K562 (cell line): ENCODE measurements at regions not wholly inside any gene's neighbourhood (a gene's known extent, or its start where the extent isn't known, plus 50 kb on each side); places are given as distances from the start of the nearest gene placed in this dataset.

Experiments
- ATAC-seq: fragments of 200-7000 bp; cut with Tn5 transposase; 3 replicates; pipeline ENCODE4 v1.9.1; 2020; ENCODE audit warnings: moderate library complexity
- BruUV-seq: library from RNA; stranded (reverse); fragments of 400-500 nt; replicated peaks from 2 replicates; lab custom pipeline; 2021; lab: Mats Ljungman, UMichigan
- CTCF ChIA-PET: fragments of 300-600 bp; formaldehyde crosslinking; extraction: SDS; loops from one replicate; lab custom pipeline; 2021; ENCODE audit warnings: low intra/inter-chr PET ratio; lab: Yijun Ruan, JAX
- POLR2A ChIA-PET: fragments of 300-600, 350-650 bp; sonication (Branson Sonifier 250); formaldehyde crosslinking; extraction: SDS; loops from one replicate; lab custom pipeline; 2021; ENCODE audit warnings: antibody characterized with exemption, inconsistent platforms; lab: Yijun Ruan, JAX
- DNase-seq, 4 experiments: peaks; one replicate each; pipeline versions ENCODE4 v3.0.0 to v3.0.0-alpha.2; 2011 to 2018; ENCODE audit warnings: low spot score in 3 of 4, mixed read lengths in 3 of 4; ENCODE audit errors: extremely low read depth in 1 of 4
- FAIRE-seq: peaks from 2 replicates; lab custom pipeline; 2011; peaks lifted over from hg19 to GRCh38; lab: Jason Lieb, UNC
- H2AFZ ChIP-seq: 2 replicates; pipeline ENCODE4 v1.6.0; 2011; ENCODE audit warnings: low read depth, low read length, control low read depth, inconsistent platforms
- H3K27ac ChIP-seq: fragments of 200-600 bp; 3 replicates; pipeline ENCODE4 v1.8.0; 2011; ENCODE audit warnings: low read depth, mild to moderate bottlenecking, control low read depth, inconsistent platforms, low read length, moderate library complexity, mixed read lengths; ENCODE audit errors: extremely low read depth
- H3K27me3 ChIP-seq, 2 experiments: fragments of 300-600 bp in 1 of 2; 2 replicates in 1 of 2; 3 replicates in 1 of 2; pipeline versions ENCODE4 v1.6.0 to v1.8.0; 2011; ENCODE audit warnings: inconsistent platforms in 2 of 2, low read length in 2 of 2, mild to moderate bottlenecking in 1 of 2, mixed read lengths in 1 of 2, moderate library complexity in 1 of 2; ENCODE audit not compliant: control insufficient read depth in 2 of 2, insufficient read depth in 2 of 2
- H3K36me3 ChIP-seq: fragments of 300-600 bp; 3 replicates; pipeline ENCODE4 v1.8.0; 2011; ENCODE audit warnings: mild to moderate bottlenecking, low read length, inconsistent platforms; ENCODE audit not compliant: control insufficient read depth, insufficient read depth
- H3K4me1 ChIP-seq, 2 experiments: fragments of 200-600 bp in 1 of 2; replicated peaks in 1 of 2; 2 replicates in 1 of 2; 3 replicates in 1 of 2; pipeline versions ENCODE4 v1.5.1 to v1.8.0; 2011; ENCODE audit warnings: inconsistent platforms in 2 of 2, low read length in 2 of 2, mild to moderate bottlenecking in 1 of 2, mixed read lengths in 1 of 2, moderate library complexity in 1 of 2; ENCODE audit not compliant: control insufficient read depth in 2 of 2, insufficient read depth in 2 of 2
- H3K4me2 ChIP-seq: 2 replicates; pipeline ENCODE4 v1.6.1; 2011; ENCODE audit warnings: low read length, control low read depth, inconsistent platforms, mixed read lengths; ENCODE audit not compliant: insufficient read depth
- H3K4me3 ChIP-seq: fragments of 200-600 bp; sonication (generic), shearing (Covaris generic); 2 replicates; pipeline ENCODE4 v1.5.1; 2016; ENCODE audit warnings: control low read depth, inconsistent platforms
- H3K79me2 ChIP-seq: fragments of 200-600 bp; 3 replicates; pipeline ENCODE4 v1.8.0; 2011; ENCODE audit warnings: low read length, inconsistent platforms; ENCODE audit not compliant: control insufficient read depth, insufficient read depth
- H3K9ac ChIP-seq, 2 experiments: 2 replicates each; pipeline versions ENCODE4 v1.6.0 to v1.6.1; 2011; ENCODE audit warnings: low read depth in 2 of 2, low read length in 2 of 2, control low read depth in 1 of 2, inconsistent platforms in 1 of 2, mild to moderate bottlenecking in 1 of 2, mixed read lengths in 1 of 2; ENCODE audit not compliant: insufficient read depth in 1 of 2
- H3K9me1 ChIP-seq: one replicate; pipeline ENCODE4 v1.6.0; 2011; ENCODE audit warnings: inconsistent platforms, mild to moderate bottlenecking, low read length, moderate library complexity; ENCODE audit not compliant: control insufficient read depth, insufficient read depth
- H3K9me3 ChIP-seq: replicated peaks from 2 replicates; pipeline ENCODE4 v1.5.1; 2011; ENCODE audit warnings: low read depth, low read length, inconsistent platforms; ENCODE audit not compliant: control insufficient read depth, insufficient read depth
- H4K20me1 ChIP-seq: replicated peaks from 2 replicates; pipeline ENCODE4 v1.6.1; 2011; ENCODE audit warnings: low read length, inconsistent platforms, mixed read lengths; ENCODE audit not compliant: control insufficient read depth, insufficient read depth
- EP300 ChIP-seq: IDR thresholded peaks from 2 replicates; pipeline ENCODE4 v1.6.1; 2012; ENCODE audit warnings: low read length, improper control_type of control experiment
- MAFG ChIP-seq: fragments of 450-650 bp; conservative IDR thresholded peaks from 2 replicates; pipeline ENCODE4 v1.6.1; 2016; ENCODE audit warnings: missing genetic modification characterization, missing compliant biosample characterization
- RBM15 ChIP-seq: fragments of 200-400 bp; formaldehyde crosslinking; IDR thresholded peaks from 2 replicates; pipeline ENCODE4 v1.6.1; 2018; ENCODE audit warnings: mild to moderate bottlenecking, low read length, moderate library complexity; ENCODE audit not compliant: insufficient read depth
- RUNX1 ChIP-seq: sonication (generic); IDR thresholded peaks from 2 replicates; pipeline ENCODE4 v1.6.1; 2016; ENCODE audit warnings: antibody characterized with exemption, low read depth
- SMAD3 ChIP-seq: fragments of 450-650 bp; formaldehyde crosslinking; conservative IDR thresholded peaks from 2 replicates; pipeline ENCODE4 v1.4.0; 2020; ENCODE audit warnings: mild to moderate bottlenecking
- SOX6 ChIP-seq: fragments of 450-650 bp; IDR thresholded peaks from 2 replicates; pipeline ENCODE4 v1.6.1; 2014; ENCODE audit warnings: mild to moderate bottlenecking
- WHSC1 ChIP-seq: IDR thresholded peaks from one replicate; pipeline ENCODE4 v1.6.1; 2012; ENCODE audit warnings: low read length, control low read depth, inconsistent platforms
- ZKSCAN3 ChIP-seq: fragments of 250-450 bp; sonication (Bioruptor Pico); IDR thresholded peaks from 2 replicates; pipeline ENCODE4 v1.4.0; 2020
- WGBS: fragments of 100-300 bp; shearing (Covaris generic); methylation state at CpG from one replicate; pipeline ENCODE4 v1.1.6; 2016; ENCODE audit warnings: low coverage, mixed read lengths; ENCODE audit not compliant: insufficient coverage; ENCODE audit errors: missing lambda C conversion rate; 5-methylcytosine and 5-hydroxymethylcytosine counted together
- in situ Hi-C: fragments of 300-500 bp; cut with MboI; formaldehyde crosslinking; loops from 4 replicates; pipeline ENCODE4 v1.15.0; 2018; ENCODE audit warnings: inconsistent platforms, mixed read lengths
- intact Hi-C: fragments of 100-400 bp; cut with micrococcal nuclease; formaldehyde crosslinking; loops from 2 replicates; pipeline ENCODE4 v1.14.2; 2022
- TF ChIP-seq, protein P1 (sequence below), 2 experiments: fragments of 450-650 bp in 1 of 2; sonication (generic) in 1 of 2; formaldehyde crosslinking in 1 of 2; IDR thresholded peaks; 2 replicates each; pipeline versions ENCODE4 v1.7.1 to v1.9.0; 2016 to 2022; ENCODE audit warnings: inconsistent platforms in 1 of 2, mild to moderate bottlenecking in 1 of 2, missing genetic modification reagents in 1 of 2
- TF ChIP-seq, protein P2 (sequence below), 2 experiments: fragments of 450-650 bp in 1 of 2; IDR thresholded peaks; 2 replicates each; pipeline ENCODE4 v1.6.1; 2011 to 2017; ENCODE audit warnings: low read depth in 2 of 2, antibody characterized with exemption in 1 of 2, borderline replicate concordance in 1 of 2, low read length in 1 of 2, mild to moderate bottlenecking in 1 of 2, mixed read lengths in 1 of 2; ENCODE audit not compliant: control insufficient read depth in 1 of 2

DNA sequence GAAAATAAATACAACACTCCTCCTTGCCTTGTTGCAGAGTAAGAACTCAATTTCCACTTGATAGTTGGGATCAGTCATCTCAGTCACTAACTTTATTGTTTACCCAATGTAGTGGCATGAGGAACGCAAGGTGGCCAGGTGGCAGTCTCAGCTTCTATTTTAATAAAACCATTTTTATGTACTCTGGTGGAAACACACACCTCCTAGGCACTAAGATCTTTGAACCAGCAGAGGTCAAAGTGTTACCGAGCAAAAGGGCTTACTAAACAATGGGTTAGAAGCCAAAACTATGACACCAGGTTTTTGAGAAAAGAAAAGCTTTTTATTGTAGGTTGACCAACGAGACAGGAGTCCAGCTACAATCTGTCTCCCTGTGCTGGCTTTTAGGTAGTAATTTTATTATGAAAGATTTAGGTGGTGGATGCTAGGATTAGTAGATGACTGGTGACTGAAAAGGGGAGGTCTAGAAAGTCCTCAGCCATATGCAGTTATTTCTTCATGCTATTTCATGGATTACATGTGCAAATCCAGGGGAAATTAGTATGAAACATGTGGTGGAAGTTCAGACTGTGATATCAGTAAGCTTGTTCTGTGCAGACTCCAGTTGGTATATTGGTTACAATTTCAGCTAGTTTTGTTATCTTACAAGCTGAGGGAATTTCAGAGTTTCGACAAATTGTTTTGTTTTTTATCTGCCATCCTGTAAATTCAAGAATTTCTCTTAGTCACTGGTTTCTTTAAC is 122.3 kb downstream of the PCTP start:
- ATAC-seq (no peak), DNase-seq (no peak), FAIRE-seq (no peak)
- Histone ChIP-seq H3K36me3 (no peaks in the 10 kb centered on the region), H3K79me2 (no peaks in the 10 kb centered on the region), H2AFZ (no peak overlapping the region), H3K27ac (no peak overlapping the region), H4K20me1 (no peaks in the 10 kb centered on the region), H3K9ac (no peak overlapping the region), H3K9me3 (no peaks in the 10 kb centered on the region), H3K27me3 (no peaks in the 10 kb centered on the region; a peak in 1 of 5 replicates), H3K4me1 (no peaks in the 10 kb centered on the region), H3K9me1 (no peaks in the 10 kb centered on the region), H3K4me3 (no peak overlapping the region), H3K4me2 (no peak overlapping the region)
- CTCF ChIA-PET: no interaction called here
- no TSS peak for BruUV-seq
- in situ Hi-C loops: no loop called here
- POLR2A ChIA-PET: interaction anchor here (0.6 kb wide), 1 partner anchor 56 kb away, joined by 3 read pairs; no protein-coding TSS in a partner anchor
- 0% methylated on average over 4 of the region's 4 CpGs for WGBS
- intact Hi-C loops: no loop called here
- TF ChIP-seq, protein P1, sequence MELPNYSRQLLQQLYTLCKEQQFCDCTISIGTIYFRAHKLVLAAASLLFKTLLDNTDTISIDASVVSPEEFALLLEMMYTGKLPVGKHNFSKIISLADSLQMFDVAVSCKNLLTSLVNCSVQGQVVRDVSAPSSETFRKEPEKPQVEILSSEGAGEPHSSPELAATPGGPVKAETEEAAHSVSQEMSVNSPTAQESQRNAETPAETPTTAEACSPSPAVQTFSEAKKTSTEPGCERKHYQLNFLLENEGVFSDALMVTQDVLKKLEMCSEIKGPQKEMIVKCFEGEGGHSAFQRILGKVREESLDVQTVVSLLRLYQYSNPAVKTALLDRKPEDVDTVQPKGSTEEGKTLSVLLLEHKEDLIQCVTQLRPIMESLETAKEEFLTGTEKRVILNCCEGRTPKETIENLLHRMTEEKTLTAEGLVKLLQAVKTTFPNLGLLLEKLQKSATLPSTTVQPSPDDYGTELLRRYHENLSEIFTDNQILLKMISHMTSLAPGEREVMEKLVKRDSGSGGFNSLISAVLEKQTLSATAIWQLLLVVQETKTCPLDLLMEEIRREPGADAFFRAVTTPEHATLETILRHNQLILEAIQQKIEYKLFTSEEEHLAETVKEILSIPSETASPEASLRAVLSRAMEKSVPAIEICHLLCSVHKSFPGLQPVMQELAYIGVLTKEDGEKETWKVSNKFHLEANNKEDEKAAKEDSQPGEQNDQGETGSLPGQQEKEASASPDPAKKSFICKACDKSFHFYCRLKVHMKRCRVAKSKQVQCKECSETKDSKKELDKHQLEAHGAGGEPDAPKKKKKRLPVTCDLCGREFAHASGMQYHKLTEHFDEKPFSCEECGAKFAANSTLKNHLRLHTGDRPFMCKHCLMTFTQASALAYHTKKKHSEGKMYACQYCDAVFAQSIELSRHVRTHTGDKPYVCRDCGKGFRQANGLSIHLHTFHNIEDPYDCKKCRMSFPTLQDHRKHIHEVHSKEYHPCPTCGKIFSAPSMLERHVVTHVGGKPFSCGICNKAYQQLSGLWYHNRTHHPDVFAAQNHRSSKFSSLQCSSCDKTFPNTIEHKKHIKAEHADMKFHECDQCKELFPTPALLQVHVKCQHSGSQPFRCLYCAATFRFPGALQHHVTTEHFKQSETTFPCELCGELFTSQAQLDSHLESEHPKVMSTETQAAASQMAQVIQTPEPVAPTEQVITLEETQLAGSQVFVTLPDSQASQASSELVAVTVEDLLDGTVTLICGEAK (IDR thresholded peaks at IDR 0.05): no peak
- TF ChIP-seq, protein P1 (CRISPR knock-in tag; IDR thresholded peaks at IDR 0.05): no peak
- TF ChIP-seq, protein P2, sequence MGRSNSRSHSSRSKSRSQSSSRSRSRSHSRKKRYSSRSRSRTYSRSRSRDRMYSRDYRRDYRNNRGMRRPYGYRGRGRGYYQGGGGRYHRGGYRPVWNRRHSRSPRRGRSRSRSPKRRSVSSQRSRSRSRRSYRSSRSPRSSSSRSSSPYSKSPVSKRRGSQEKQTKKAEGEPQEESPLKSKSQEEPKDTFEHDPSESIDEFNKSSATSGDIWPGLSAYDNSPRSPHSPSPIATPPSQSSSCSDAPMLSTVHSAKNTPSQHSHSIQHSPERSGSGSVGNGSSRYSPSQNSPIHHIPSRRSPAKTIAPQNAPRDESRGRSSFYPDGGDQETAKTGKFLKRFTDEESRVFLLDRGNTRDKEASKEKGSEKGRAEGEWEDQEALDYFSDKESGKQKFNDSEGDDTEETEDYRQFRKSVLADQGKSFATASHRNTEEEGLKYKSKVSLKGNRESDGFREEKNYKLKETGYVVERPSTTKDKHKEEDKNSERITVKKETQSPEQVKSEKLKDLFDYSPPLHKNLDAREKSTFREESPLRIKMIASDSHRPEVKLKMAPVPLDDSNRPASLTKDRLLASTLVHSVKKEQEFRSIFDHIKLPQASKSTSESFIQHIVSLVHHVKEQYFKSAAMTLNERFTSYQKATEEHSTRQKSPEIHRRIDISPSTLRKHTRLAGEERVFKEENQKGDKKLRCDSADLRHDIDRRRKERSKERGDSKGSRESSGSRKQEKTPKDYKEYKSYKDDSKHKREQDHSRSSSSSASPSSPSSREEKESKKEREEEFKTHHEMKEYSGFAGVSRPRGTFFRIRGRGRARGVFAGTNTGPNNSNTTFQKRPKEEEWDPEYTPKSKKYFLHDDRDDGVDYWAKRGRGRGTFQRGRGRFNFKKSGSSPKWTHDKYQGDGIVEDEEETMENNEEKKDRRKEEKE (IDR thresholded peaks at IDR 0.05; ENCODE audit: borderline replicate concordance in 1 of 2, control insufficient read depth in 1 of 2, low read depth in 2 of 2, low read length in 1 of 2): no peak
- TF ChIP-seq ZKSCAN3 (CRISPR knock-in tag) (no peak), SMAD3 (CRISPR knock-in tag) (no peak), RBM15 (no peak), WHSC1 (no peak), RUNX1 (no peak), MAFG (tag) (no peak), EP300 (no peak), SOX6 (no peak)
